H9 (cell line): ENCODE measurements at regions not wholly inside any gene's neighbourhood (a gene's known extent, or its start where the extent isn't known, plus 50 kb on each side); places are given as distances from the start of the nearest gene placed in this dataset.

Source experiments
- DNase-seq: peaks from one replicate; pipeline ENCODE4 v3.0.0-alpha.2; 2017
- H2AFZ ChIP-seq: one replicate; pipeline ENCODE4 v1.6.1; 2013; ENCODE audit warnings: mild to moderate bottlenecking, low read length, control low read depth, moderate library complexity
- H2AK5ac ChIP-seq: 2 replicates; pipeline ENCODE4 v1.6.1; 2013; ENCODE audit warnings: low read length, control low read depth, mixed read lengths; ENCODE audit not compliant: insufficient read length
- H2BK120ac ChIP-seq: one replicate; pipeline ENCODE4 v1.6.1; 2013; ENCODE audit warnings: low read depth, mild to moderate bottlenecking, low read length, control low read depth, inconsistent platforms; ENCODE audit not compliant: poor library complexity, severe bottlenecking
- H2BK12ac ChIP-seq: 2 replicates; pipeline ENCODE4 v1.6.1; 2013; ENCODE audit warnings: low read length, control low read depth, mixed read lengths, low read depth; ENCODE audit not compliant: insufficient read length
- H2BK15ac ChIP-seq: 2 replicates; pipeline ENCODE4 v1.6.1; 2013; ENCODE audit warnings: low read depth, low read length, control low read depth
- H2BK20ac ChIP-seq: one replicate; pipeline ENCODE4 v1.6.1; 2013; ENCODE audit warnings: low read depth, mild to moderate bottlenecking, low read length, control low read depth, inconsistent platforms; ENCODE audit not compliant: poor library complexity, severe bottlenecking
- H2BK5ac ChIP-seq: 2 replicates; pipeline ENCODE4 v1.6.1; 2013; ENCODE audit warnings: low read length, control low read depth, mixed read lengths; ENCODE audit not compliant: insufficient read length
- H3K14ac ChIP-seq: 2 replicates; pipeline ENCODE4 v1.6.1; 2013; ENCODE audit warnings: low read length, control low read depth; ENCODE audit not compliant: insufficient read depth
- H3K18ac ChIP-seq: 2 replicates; pipeline ENCODE4 v1.6.1; 2013; ENCODE audit warnings: low read depth, mild to moderate bottlenecking, mixed read lengths, low read length, control low read depth; ENCODE audit not compliant: insufficient read length
- H3K23ac ChIP-seq: 2 replicates; pipeline ENCODE4 v1.6.1; 2013; ENCODE audit warnings: low read length, control low read depth, mixed read lengths, low read depth; ENCODE audit not compliant: insufficient read length
- H3K23me2 ChIP-seq: 2 replicates; pipeline ENCODE4 v1.6.1; 2013; ENCODE audit warnings: low read depth, mild to moderate bottlenecking, mixed read lengths, low read length, control low read depth; ENCODE audit not compliant: insufficient read length, poor library complexity, severe bottlenecking
- H3K27ac ChIP-seq: 2 replicates; pipeline ENCODE4 v1.5.1; 2013; ENCODE audit warnings: low read length, control low read depth, mixed read lengths, low read depth; ENCODE audit not compliant: insufficient read length
- H3K27me3 ChIP-seq: 2 replicates; pipeline ENCODE4 v1.6.1; 2013; ENCODE audit warnings: low read length, control low read depth, inconsistent platforms; ENCODE audit not compliant: insufficient read depth
- H3K4ac ChIP-seq: 2 replicates; pipeline ENCODE4 v1.6.1; 2013; ENCODE audit warnings: low read depth, mild to moderate bottlenecking, control low read depth, inconsistent platforms, low read length, moderate library complexity
- H3K4me1 ChIP-seq: 2 replicates; pipeline ENCODE4 v1.6.1; 2013; ENCODE audit warnings: low read length, control low read depth, inconsistent platforms; ENCODE audit not compliant: insufficient read depth
- H3K4me2 ChIP-seq: 2 replicates; pipeline ENCODE4 v1.6.1; 2013; ENCODE audit warnings: low read length, control low read depth, mixed read lengths; ENCODE audit not compliant: insufficient read length, insufficient read depth
- H3K56ac ChIP-seq: 2 replicates; pipeline ENCODE4 v1.6.1; 2013; ENCODE audit warnings: low read depth, mild to moderate bottlenecking, mixed read lengths, low read length, control low read depth; ENCODE audit not compliant: insufficient read length
- H3K79me1 ChIP-seq: 2 replicates; pipeline ENCODE4 v1.6.1; 2013; ENCODE audit warnings: low read depth, mild to moderate bottlenecking, moderate library complexity, low read length, control low read depth, inconsistent platforms; ENCODE audit not compliant: insufficient read depth, poor library complexity, severe bottlenecking
- H3K79me2 ChIP-seq: 2 replicates; pipeline ENCODE4 v1.6.1; 2013; ENCODE audit warnings: low read length, control low read depth, inconsistent platforms; ENCODE audit not compliant: insufficient read depth
- H3K9ac ChIP-seq: 2 replicates; pipeline ENCODE4 v1.6.1; 2013; ENCODE audit warnings: low read length, control low read depth, mixed read lengths; ENCODE audit not compliant: insufficient read length; ENCODE audit errors: extremely low read depth
- H3K9me3 ChIP-seq: one replicate; pipeline ENCODE4 v1.6.1; 2013; ENCODE audit warnings: low read depth, low read length, inconsistent platforms; ENCODE audit not compliant: control insufficient read depth
- H3T11ph ChIP-seq: one replicate; pipeline ENCODE4 v1.6.1; 2013; ENCODE audit warnings: mild to moderate bottlenecking, low read length, control low read depth, inconsistent platforms
- H4K20me1 ChIP-seq: one replicate; pipeline ENCODE4 v1.6.1; 2013; ENCODE audit not compliant: control insufficient read depth, insufficient read length, insufficient read depth
- H4K5ac ChIP-seq: 2 replicates; pipeline ENCODE4 v1.6.1; 2013; ENCODE audit warnings: low read depth, mild to moderate bottlenecking, mixed read lengths, low read length, control low read depth; ENCODE audit not compliant: insufficient read length
- H4K8ac ChIP-seq: replicated peaks from 2 replicates; pipeline ENCODE4 v1.6.1; 2013; ENCODE audit warnings: low read length, control low read depth, mixed read lengths, low read depth; ENCODE audit not compliant: insufficient read length
- H4K91ac ChIP-seq: 2 replicates; pipeline ENCODE4 v1.6.1; 2013; ENCODE audit warnings: low read depth, mild to moderate bottlenecking, moderate library complexity, mixed read lengths, low read length, control low read depth; ENCODE audit not compliant: insufficient read length
- H3K27ac Mint-ChIP-seq, 3 experiments: 2 replicates in 2 of 3; 3 replicates in 1 of 3; pipeline ENCODE4 v1.8.0; 2020 to 2021; ENCODE audit warnings: mixed read lengths in 3 of 3, mild to moderate bottlenecking in 1 of 3, moderate library complexity in 1 of 3
- H3K27me3 Mint-ChIP-seq: 2 replicates; pipeline ENCODE4 v1.8.0; 2021; ENCODE audit warnings: low read depth, mild to moderate bottlenecking, moderate library complexity, mixed read lengths
- H3K36me3 Mint-ChIP-seq, 3 experiments: 2 replicates in 2 of 3; 3 replicates in 1 of 3; pipeline ENCODE4 v1.8.0; 2020 to 2021; ENCODE audit warnings: low read depth in 3 of 3, mixed read lengths in 3 of 3; ENCODE audit not compliant: insufficient read depth in 1 of 3
- H3K4me1 Mint-ChIP-seq, 2 experiments: 2 replicates each; pipeline ENCODE4 v1.8.0; 2020; ENCODE audit warnings: mixed read lengths in 2 of 2
- H3K4me3 Mint-ChIP-seq, 2 experiments: 2 replicates in 1 of 2; 3 replicates in 1 of 2; pipeline ENCODE4 v1.8.0; 2020 to 2021; ENCODE audit warnings: mild to moderate bottlenecking in 2 of 2, mixed read lengths in 2 of 2, moderate library complexity in 1 of 2
- H3K9me3 Mint-ChIP-seq, 2 experiments: 2 replicates in 1 of 2; 3 replicates in 1 of 2; pipeline ENCODE4 v1.8.0; 2020; ENCODE audit warnings: mild to moderate bottlenecking in 2 of 2, mixed read lengths in 2 of 2, moderate library complexity in 1 of 2
- CTCF ChIP-seq: fragments of 200-600 bp; sonication (generic); conservative IDR thresholded peaks from 3 replicates; pipeline ENCODE4 v1.8.0; 2021; ENCODE audit warnings: antibody characterized with exemption, mild to moderate bottlenecking
- WGBS: extraction: QIAGEN DNeasy Blood & Tissue Kit; methylation state at CpG from one replicate; pipeline ENCODE4 v1.1.7; 2013; ENCODE audit warnings: missing lambda C conversion rate, low lambda C conversion rate, mixed read lengths; ENCODE audit not compliant: insufficient read length; ENCODE audit errors: extremely low coverage; 5-methylcytosine and 5-hydroxymethylcytosine counted together

DNA sequence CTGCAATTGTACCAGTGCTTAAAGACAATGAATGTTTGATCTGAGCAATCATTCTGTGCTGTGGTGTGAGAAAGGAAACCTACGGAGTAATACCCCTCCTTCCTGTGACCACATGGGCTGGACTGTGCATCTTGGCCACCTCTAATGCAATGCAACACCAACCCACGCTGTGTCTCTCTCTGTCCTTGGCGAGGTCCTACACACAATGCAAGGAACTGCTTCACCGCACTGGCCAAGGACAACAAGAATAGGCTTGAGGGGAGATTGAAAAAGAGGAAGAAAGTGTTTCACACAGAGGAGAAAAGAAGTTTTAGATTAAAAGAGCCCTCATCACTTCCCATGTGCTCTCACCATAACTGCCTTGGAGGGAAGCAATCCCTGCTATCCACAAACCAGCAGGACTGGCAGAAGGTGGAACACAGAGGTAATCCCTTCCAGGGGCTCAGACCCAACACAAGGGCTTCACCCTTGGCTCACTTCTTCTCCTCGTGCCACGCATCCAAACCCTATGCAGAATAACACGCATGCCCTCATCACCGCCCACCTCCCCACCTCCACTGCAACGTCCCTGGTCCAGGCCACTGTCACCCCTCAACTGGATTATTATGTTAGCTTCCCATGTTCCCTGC is 112.5 kb upstream of the ERG start:
- Histone ChIP-seq H3K4ac (no peak overlapping the region), H3K56ac (no peak overlapping the region), H3K79me2 (no peaks in the 10 kb centered on the region), H2AFZ (no peak overlapping the region), H3K23me2 (no peaks in the 10 kb centered on the region), H3K9ac (no peak overlapping the region), H4K91ac (no peak overlapping the region), H3K14ac (no peak overlapping the region), H2BK20ac (no peak overlapping the region), H3K4me1 (no peaks in the 10 kb centered on the region), H3K4me2 (no peak overlapping the region), H2BK12ac (no peak overlapping the region), H3T11ph (no peak overlapping the region), H3K9me3 (no peaks in the 10 kb centered on the region), H3K27ac (no peak overlapping the region), H4K8ac (no peak overlapping the region), H3K27me3 (no peaks in the 10 kb centered on the region), H4K20me1 (no peaks in the 10 kb centered on the region), H2AK5ac (no peak overlapping the region), H3K23ac (no peak overlapping the region), H3K79me1 (no peaks in the 10 kb centered on the region), H2BK120ac (no peak overlapping the region), H3K18ac (no peak overlapping the region), H4K5ac (no peak overlapping the region), H2BK5ac (no peak overlapping the region), H2BK15ac (no peak overlapping the region)
- no peaks in the 10 kb centered on the region; a peak in 1 of 7 replicates for H3K36me3 Mint-ChIP-seq
- peaks cover 0 to 2% of the 10 kb centered on the region in 2 experiments; a peak in 1 of 4 replicates for H3K4me1 Mint-ChIP-seq
- TF ChIP-seq CTCF, result no peak
- H3K9me3 Mint-ChIP-seq, result no peaks in the 10 kb centered on the region
- no CpG with 5 or more reads among the region's 9 CpGs for WGBS
- DNase-seq, result no peak
- no peaks in the 10 kb centered on the region; the same call in 1 of the 2 replicates for H3K27me3 Mint-ChIP-seq
- H3K27ac Mint-ChIP-seq, result no peak overlapping the region
- H3K4me3 Mint-ChIP-seq, result no peak overlapping the region
